ENCODE measurements at regions not wholly inside any gene's neighbourhood (a gene's known extent, or its start where the extent isn't known, plus 50 kb on each side); places are given as distances from the start of the nearest gene placed in this dataset.

GRCh38 chr2:128691526-128691925, 372.9 kb upstream of the HS6ST1 start:
- DNase-seq = no peak
- no peaks in the 10 kb centered on the region for H3K9me3 Mint-ChIP-seq (ENCODE audit: unreplicated experiment)
- no peaks in the 10 kb centered on the region for H3K36me3 Mint-ChIP-seq (ENCODE audit: unreplicated experiment)
- peaks cover 9% of the 10 kb centered on the region for H3K4me1 Mint-ChIP-seq (ENCODE audit: low read depth, unreplicated experiment)
- peaks cover 4% of the 10 kb centered on the region for H3K27me3 Mint-ChIP-seq (ENCODE audit: unreplicated experiment)
- no peak overlapping the region for H3K27ac Mint-ChIP-seq (ENCODE audit: unreplicated experiment)
- H3K4me3 Mint-ChIP-seq (ENCODE audit: unreplicated experiment) = no peak overlapping the region
- TF ChIP-seq CTCF (IDR thresholded peaks at IDR 0.05; ENCODE audit: partially characterized antibody, unreplicated experiment) = no peak

GRCh38 chr2:128692895-128693742, 374.5 kb upstream of the HS6ST1 start:
- no peak for DNase-seq
- Mint-ChIP-seq H3K9me3 (ENCODE audit: unreplicated experiment) (no peaks in the 10 kb centered on the region), H3K27ac (ENCODE audit: unreplicated experiment) (no peak overlapping the region), H3K27me3 (ENCODE audit: unreplicated experiment) (peaks cover 7% of the 10 kb centered on the region), H3K4me1 (ENCODE audit: low read depth, unreplicated experiment) (peaks cover 9% of the 10 kb centered on the region), H3K36me3 (ENCODE audit: unreplicated experiment) (no peaks in the 10 kb centered on the region), H3K4me3 (ENCODE audit: unreplicated experiment) (no peak overlapping the region)
- no peak for TF ChIP-seq CTCF (IDR thresholded peaks at IDR 0.05; ENCODE audit: partially characterized antibody, unreplicated experiment)

- Mint-ChIP-seq H3K27me3 (ENCODE audit: unreplicated experiment) (peaks cover 7% of the 10 kb centered on the region), H3K36me3 (ENCODE audit: unreplicated experiment) (no peaks in the 10 kb centered on the region), H3K27ac (ENCODE audit: unreplicated experiment) (no peak overlapping the region), H3K4me1 (ENCODE audit: low read depth, unreplicated experiment) (peaks cover 9% of the 10 kb centered on the region), H3K4me3 (ENCODE audit: unreplicated experiment) (no peak overlapping the region), H3K9me3 (ENCODE audit: unreplicated experiment) (no peaks in the 10 kb centered on the region)
- no peak for DNase-seq
- TF ChIP-seq CTCF (IDR thresholded peaks at IDR 0.05; ENCODE audit: partially characterized antibody, unreplicated experiment) = no peak
Observed at GRCh38 chr2:128693743-128694029, 375.0 kb upstream of the HS6ST1 start.

- Mint-ChIP-seq H3K4me1 (ENCODE audit: low read depth, unreplicated experiment) (peaks cover 9% of the 10 kb centered on the region), H3K27me3 (ENCODE audit: unreplicated experiment) (peaks cover 7% of the 10 kb centered on the region)
- DNase-seq = no peak
Observed at GRCh38 chr2:128695646-128696220, 377.1 kb upstream of the HS6ST1 start.

More at GRCh38 chr2:128695646-128696220, 377.1 kb upstream of the HS6ST1 start:
- TF ChIP-seq CTCF (IDR thresholded peaks at IDR 0.05; ENCODE audit: partially characterized antibody, unreplicated experiment) = no peak
- H3K4me3 Mint-ChIP-seq (ENCODE audit: unreplicated experiment) = no peak overlapping the region
- peaks cover 2% of the 10 kb centered on the region for H3K9me3 Mint-ChIP-seq (ENCODE audit: unreplicated experiment)
- no peak overlapping the region for H3K27ac Mint-ChIP-seq (ENCODE audit: unreplicated experiment)
- H3K36me3 Mint-ChIP-seq (ENCODE audit: unreplicated experiment) = no peaks in the 10 kb centered on the region

All from glutamatergic neuron (in vitro differentiated cells).